Activated CD8-positive, alpha-beta T cell treated with anti-CD3 and anti-CD28 coated beads for 36 hours (primary cell): ENCODE measurements at regions not wholly inside any gene's neighbourhood (a gene's known extent, or its start where the extent isn't known, plus 50 kb on each side); places are given as distances from the start of the nearest gene placed in this dataset.

Source experiments
- ATAC-seq: fragments of 200-7000 bp; cut with Tn5 transposase; one replicate; pipeline ENCODE4 v1.10.0; 2021; ENCODE audit warnings: mild to moderate bottlenecking, moderate library complexity
- CTCF ChIA-PET: fragments of 350-600 bp; sonication (Branson Sonifier 250); formaldehyde crosslinking; loops from one replicate; lab custom pipeline; 2021; ENCODE audit warnings: antibody characterized with exemption; lab: Charles Lee
- POLR2A ChIA-PET: fragments of 350-600 bp; sonication (Branson Sonifier 250); formaldehyde crosslinking; loops from one replicate; lab custom pipeline; 2021; ENCODE audit warnings: antibody characterized with exemption; lab: Charles Lee
- DNase-seq: peaks from one replicate; pipeline ENCODE4 v3.0.0-alpha.2; 2020
- H3K27ac Mint-ChIP-seq: one replicate; pipeline ENCODE4 v1.8.0; 2021; ENCODE audit warnings: mild to moderate bottlenecking, mixed read lengths
- H3K27me3 Mint-ChIP-seq: one replicate; pipeline ENCODE4 v1.8.0; 2021; ENCODE audit warnings: mixed read lengths
- H3K36me3 Mint-ChIP-seq: one replicate; pipeline ENCODE4 v1.8.0; 2021; ENCODE audit warnings: low read depth, mixed read lengths
- H3K4me1 Mint-ChIP-seq: one replicate; pipeline ENCODE4 v1.8.0; 2021; ENCODE audit warnings: low read depth, mixed read lengths
- H3K4me3 Mint-ChIP-seq: one replicate; pipeline ENCODE4 v1.8.0; 2021; ENCODE audit warnings: mild to moderate bottlenecking, moderate library complexity, mixed read lengths
- H3K9me3 Mint-ChIP-seq: one replicate; pipeline ENCODE4 v1.8.0; 2021; ENCODE audit warnings: mixed read lengths
- intact Hi-C: fragments of 100-400 bp; cut with micrococcal nuclease; formaldehyde crosslinking; loops from one replicate; pipeline ENCODE4 v1.10.0; 2022
- TF ChIP-seq, protein P1 (sequence below): fragments of 200-600 bp; IDR thresholded peaks from one replicate; pipeline ENCODE4 v1.8.0; 2022; ENCODE audit warnings: antibody characterized with exemption, mild to moderate bottlenecking

GRCh38 chr5:133890314-133890713 is 78.1 kb downstream of the C5orf15 start:
- no peaks in the 10 kb centered on the region for H3K36me3 Mint-ChIP-seq
- DNase-seq (peak; percentile 42), ATAC-seq (peak; percentile 60)
- H3K9me3 Mint-ChIP-seq, result no peaks in the 10 kb centered on the region
- TF ChIP-seq, protein P1, sequence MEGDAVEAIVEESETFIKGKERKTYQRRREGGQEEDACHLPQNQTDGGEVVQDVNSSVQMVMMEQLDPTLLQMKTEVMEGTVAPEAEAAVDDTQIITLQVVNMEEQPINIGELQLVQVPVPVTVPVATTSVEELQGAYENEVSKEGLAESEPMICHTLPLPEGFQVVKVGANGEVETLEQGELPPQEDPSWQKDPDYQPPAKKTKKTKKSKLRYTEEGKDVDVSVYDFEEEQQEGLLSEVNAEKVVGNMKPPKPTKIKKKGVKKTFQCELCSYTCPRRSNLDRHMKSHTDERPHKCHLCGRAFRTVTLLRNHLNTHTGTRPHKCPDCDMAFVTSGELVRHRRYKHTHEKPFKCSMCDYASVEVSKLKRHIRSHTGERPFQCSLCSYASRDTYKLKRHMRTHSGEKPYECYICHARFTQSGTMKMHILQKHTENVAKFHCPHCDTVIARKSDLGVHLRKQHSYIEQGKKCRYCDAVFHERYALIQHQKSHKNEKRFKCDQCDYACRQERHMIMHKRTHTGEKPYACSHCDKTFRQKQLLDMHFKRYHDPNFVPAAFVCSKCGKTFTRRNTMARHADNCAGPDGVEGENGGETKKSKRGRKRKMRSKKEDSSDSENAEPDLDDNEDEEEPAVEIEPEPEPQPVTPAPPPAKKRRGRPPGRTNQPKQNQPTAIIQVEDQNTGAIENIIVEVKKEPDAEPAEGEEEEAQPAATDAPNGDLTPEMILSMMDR, result no peak
- POLR2A ChIA-PET, result no interaction called here
- H3K4me3 Mint-ChIP-seq, result no peak overlapping the region
- H3K27ac Mint-ChIP-seq, result no peak overlapping the region
- H3K4me1 Mint-ChIP-seq, result peaks cover 4% of the 10 kb centered on the region
- intact Hi-C loops, result no loop called here
- peaks cover 2% of the 10 kb centered on the region for H3K27me3 Mint-ChIP-seq
- CTCF ChIA-PET, result no interaction called here

DNA sequence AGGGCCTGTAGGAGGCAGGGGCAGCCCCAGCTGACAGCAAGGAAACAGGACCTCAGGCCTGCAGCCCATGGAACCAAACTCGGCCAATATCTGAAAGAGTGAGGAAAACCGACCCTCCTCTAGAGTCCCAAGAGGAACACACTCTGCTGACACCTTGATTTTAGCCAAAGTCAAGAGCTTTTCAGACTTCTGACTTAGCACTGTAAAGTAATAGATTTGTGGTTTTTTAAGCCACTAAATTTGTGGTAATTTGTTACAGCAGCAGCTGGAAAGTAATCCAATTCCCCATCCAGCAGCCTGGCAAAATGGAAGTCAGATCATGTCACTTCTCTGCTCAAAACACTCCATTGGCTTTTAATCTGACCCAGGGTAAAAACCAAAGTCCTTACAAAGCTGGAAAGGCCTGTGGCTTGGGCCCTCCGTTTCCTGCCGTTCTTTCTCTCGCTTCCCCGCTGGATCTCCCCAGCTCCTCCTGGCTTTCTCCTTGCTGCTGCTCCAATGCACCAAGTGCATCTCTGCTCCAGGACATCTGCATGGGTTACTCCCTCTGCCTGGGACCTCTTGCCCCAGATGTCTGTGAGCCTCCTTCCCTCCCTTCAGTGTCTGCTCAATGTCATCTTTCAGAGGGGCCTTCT is 79.0 kb downstream of the C5orf15 start:
- ATAC-seq, result no peak
- intact Hi-C loops, result no loop called here
- no peak for DNase-seq
- POLR2A ChIA-PET, result no interaction called here
- Mint-ChIP-seq H3K36me3 (no peaks in the 10 kb centered on the region), H3K27ac (no peak overlapping the region), H3K4me3 (no peak overlapping the region), H3K9me3 (no peaks in the 10 kb centered on the region), H3K27me3 (peaks cover 2% of the 10 kb centered on the region), H3K4me1 (peaks cover 4% of the 10 kb centered on the region)
- TF ChIP-seq, protein P1, result no peak
- CTCF ChIA-PET, result no interaction called here

- Mint-ChIP-seq H3K9me3 (no peaks in the 10 kb centered on the region), H3K4me3 (no peak overlapping the region), H3K36me3 (no peaks in the 10 kb centered on the region), H3K27me3 (peaks cover 2% of the 10 kb centered on the region), H3K27ac (no peak overlapping the region), H3K4me1 (peaks cover 4% of the 10 kb centered on the region)
- POLR2A ChIA-PET, result no interaction called here
- intact Hi-C loops, result no loop called here
- CTCF ChIA-PET, result no interaction called here
- ATAC-seq (no peak), DNase-seq (no peak)
- TF ChIP-seq, protein P1, result no peak
Measured at GRCh38 chr5:133888625-133888991, 79.8 kb downstream of the C5orf15 start.

GRCh38 chr5:133885566-133885965 is 82.9 kb downstream of the C5orf15 start:
- H3K9me3 Mint-ChIP-seq, result no peaks in the 10 kb centered on the region
- ChIA-PET CTCF (interaction anchor here (1.8 kb wide), 1 partner anchor 16 kb away, joined by 4 read pairs; no protein-coding TSS in a partner anchor), POLR2A (interaction anchor here (0.9 to 1.9 kb wide), 2 partner anchors 11 to 44 kb away, joined by 3 to 5 read pairs; no protein-coding TSS in a partner anchor)
- ATAC-seq, result no peak
- TF ChIP-seq, protein P1, result no peak
- intact Hi-C loops, result no loop called here
- peaks cover 10% of the 10 kb centered on the region for H3K27me3 Mint-ChIP-seq
- peaks cover 4% of the 10 kb centered on the region for H3K4me1 Mint-ChIP-seq
- DNase-seq, result no peak
- H3K4me3 Mint-ChIP-seq, result no peak overlapping the region
- H3K27ac Mint-ChIP-seq, result no peak overlapping the region
- no peaks in the 10 kb centered on the region for H3K36me3 Mint-ChIP-seq

- CTCF ChIA-PET, result interaction anchor here (0.9 to 1.3 kb wide), 2 partner anchors 10 to 15 kb away, joined by 3 read pairs; no protein-coding TSS in a partner anchor
- Mint-ChIP-seq H3K4me1 (no peaks in the 10 kb centered on the region), H3K9me3 (no peaks in the 10 kb centered on the region), H3K4me3 (no peak overlapping the region), H3K27ac (no peak overlapping the region), H3K27me3 (peaks cover 10% of the 10 kb centered on the region), H3K36me3 (no peaks in the 10 kb centered on the region)
- ATAC-seq (no peak), DNase-seq (no peak)
- intact Hi-C loops, result no loop called here
- TF ChIP-seq, protein P1, result no peak
- POLR2A ChIA-PET, result interaction anchor here (0.9 to 1.9 kb wide), 2 partner anchors 10 to 45 kb away, joined by 3 to 5 read pairs; no protein-coding TSS in a partner anchor
Measured at GRCh38 chr5:133884569-133885311, 83.7 kb downstream of the C5orf15 start.
